CD8-positive, alpha-beta memory T cell (primary cell): ENCODE measurements at regions not wholly inside any gene's neighbourhood (a gene's known extent, or its start where the extent isn't known, plus 50 kb on each side); places are given as distances from the start of the nearest gene placed in this dataset.
"Not testable (repeated sequence)": the region's sequence is repeated elsewhere in the genome, so short reads cannot be mapped to it uniquely, and the experiment has no call there.

Source experiments
- CTCF ChIA-PET: fragments of 350-600 bp; sonication (Branson Sonifier 250); formaldehyde crosslinking; loops from one replicate; lab custom pipeline; 2021; ENCODE audit warnings: antibody characterized with exemption; lab: Charles Lee
- POLR2A ChIA-PET: fragments of 350-600 bp; sonication (Branson Sonifier 250); formaldehyde crosslinking; loops from one replicate; lab custom pipeline; 2021; ENCODE audit warnings: antibody characterized with exemption; lab: Charles Lee
- DNase-seq, 5 donors: peaks; one replicate each; pipeline versions ENCODE4 v3.0.0 to v3.0.0-alpha.2; 2020 to 2022; ENCODE audit warnings: mixed read lengths in 1 of 5
- H3K27ac ChIP-seq: one replicate; pipeline ENCODE4 v1.7.0; 2013; ENCODE audit warnings: low read depth, mild to moderate bottlenecking, low read length, moderate library complexity
- H3K27me3 ChIP-seq: 2 replicates; pipeline ENCODE4 v1.7.0; 2013; ENCODE audit warnings: low read length, mild to moderate bottlenecking; ENCODE audit not compliant: insufficient read depth, poor library complexity, severe bottlenecking
- H3K36me3 ChIP-seq: 2 replicates; pipeline ENCODE4 v1.7.0; 2013; ENCODE audit warnings: mild to moderate bottlenecking, low read length, moderate library complexity; ENCODE audit not compliant: insufficient read depth
- H3K4me1 ChIP-seq: 2 replicates; pipeline ENCODE4 v1.7.0; 2013; ENCODE audit warnings: mild to moderate bottlenecking, low read length, moderate library complexity; ENCODE audit not compliant: insufficient read depth
- H3K4me3 ChIP-seq: 2 replicates; pipeline ENCODE4 v1.7.0; 2013; ENCODE audit warnings: mild to moderate bottlenecking, low read length
- H3K9me3 ChIP-seq: 2 replicates; pipeline ENCODE4 v1.7.0; 2013; ENCODE audit warnings: mild to moderate bottlenecking, low read length
- H3K27ac Mint-ChIP-seq, 8 donors: one replicate each; pipeline ENCODE4 v1.8.0; 2020 to 2021; ENCODE audit warnings: mixed read lengths in 8 of 8, mild to moderate bottlenecking in 6 of 8, inconsistent platforms in 3 of 8, moderate library complexity in 3 of 8
- H3K27me3 Mint-ChIP-seq, 2 donors: one replicate each; pipeline ENCODE4 v1.8.0; 2020 to 2021; ENCODE audit warnings: mixed read lengths in 2 of 2, mild to moderate bottlenecking in 1 of 2, moderate library complexity in 1 of 2
- H3K36me3 Mint-ChIP-seq, 3 donors: one replicate each; pipeline ENCODE4 v1.8.0; 2020 to 2021; ENCODE audit warnings: mixed read lengths in 3 of 3, inconsistent platforms in 1 of 3, mild to moderate bottlenecking in 1 of 3
- H3K4me1 Mint-ChIP-seq, 3 donors: one replicate each; pipeline ENCODE4 v1.8.0; 2020 to 2021; ENCODE audit warnings: mixed read lengths in 3 of 3, inconsistent platforms in 1 of 3, mild to moderate bottlenecking in 1 of 3
- H3K4me3 Mint-ChIP-seq, 7 donors: one replicate each; pipeline ENCODE4 v1.8.0; 2020 to 2021; ENCODE audit warnings: mixed read lengths in 7 of 7, mild to moderate bottlenecking in 6 of 7, moderate library complexity in 4 of 7, inconsistent platforms in 2 of 7
- H3K9me3 Mint-ChIP-seq, 5 donors: one replicate each; pipeline ENCODE4 v1.8.0; 2020 to 2022; ENCODE audit warnings: mixed read lengths in 5 of 5, mild to moderate bottlenecking in 3 of 5, moderate library complexity in 2 of 5, inconsistent platforms in 1 of 5

DNA sequence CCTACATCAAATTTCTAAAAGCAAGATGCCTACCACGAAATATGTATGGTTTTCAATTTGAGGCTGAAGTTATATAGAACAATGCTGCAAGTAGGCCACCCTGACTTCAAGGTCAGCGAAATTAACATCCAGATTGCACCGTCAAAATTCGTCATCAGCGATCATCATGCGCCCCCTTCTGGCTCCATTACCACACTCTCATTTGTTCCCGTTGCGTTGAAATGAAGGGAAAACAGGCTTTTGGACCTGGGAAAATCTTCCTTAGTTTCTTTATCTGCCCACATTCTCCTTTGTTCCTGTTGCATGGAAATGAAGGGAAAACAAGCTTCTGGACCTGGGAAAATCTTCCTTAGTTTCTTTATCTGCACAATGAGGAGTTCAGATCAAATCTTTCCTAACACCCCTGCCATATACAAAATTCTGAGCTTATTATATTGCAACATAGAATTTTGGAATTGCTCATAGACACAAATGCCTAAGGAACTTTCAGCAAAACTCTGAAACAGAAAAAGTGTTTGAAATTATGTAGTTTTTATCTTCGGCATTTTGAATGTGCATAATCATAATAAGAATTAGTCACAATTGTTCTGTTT, 98.2 kb upstream of the PRKCQ start:
- peak; percentile 34 to 68 (median 53) for DNase-seq
- H3K4me3 ChIP-seq = no peak overlapping the region
- H3K9me3 ChIP-seq = no peaks in the 10 kb centered on the region
- H3K4me3 Mint-ChIP-seq = no peak overlapping the region
- H3K36me3 Mint-ChIP-seq = no peaks in the 10 kb centered on the region
- no peaks in the 10 kb centered on the region for H3K9me3 Mint-ChIP-seq
- peak overlapping the region in 1 of 8 donors; percentile 43 for H3K27ac Mint-ChIP-seq
- POLR2A ChIA-PET = no interaction called here
- no peaks in the 10 kb centered on the region for H3K36me3 ChIP-seq
- H3K27ac ChIP-seq = no peak overlapping the region
- peaks cover 3 to 39% of the 10 kb centered on the region in 2 donors for H3K27me3 Mint-ChIP-seq
- H3K27me3 ChIP-seq = no peaks in the 10 kb centered on the region
- H3K4me1 ChIP-seq = no peaks in the 10 kb centered on the region
- peaks cover 4 to 5% (median 5%) of the 10 kb centered on the region in 3 donors for H3K4me1 Mint-ChIP-seq
- CTCF ChIA-PET = interaction anchor here (0.7 to 2.7 kb wide), 14 partner anchors 10 to 528 kb away, joined by 3 to 21 read pairs (median 4); no protein-coding TSS in a partner anchor

DNA sequence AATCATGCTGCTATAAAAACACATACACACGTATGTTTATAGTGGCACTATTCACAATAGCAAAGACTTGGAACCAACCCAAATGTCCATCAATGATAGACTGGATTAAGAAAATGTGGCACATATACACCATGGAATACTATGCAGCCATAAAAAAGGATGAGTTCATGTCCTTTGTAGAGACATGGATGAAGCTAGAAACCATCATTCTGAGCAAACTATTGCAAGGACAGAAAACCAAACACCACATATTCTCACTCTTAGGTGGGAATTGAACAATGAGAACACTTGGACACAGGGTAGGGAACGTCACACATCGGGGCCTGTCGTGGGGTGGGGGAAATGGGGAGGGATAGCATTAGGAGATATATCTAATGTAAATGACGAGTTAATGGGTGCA, 97.1 kb upstream of the PRKCQ start:
- CTCF ChIA-PET = interaction anchor here (0.9 kb wide), 1 partner anchor 261 kb away, joined by 3 read pairs; no protein-coding TSS in a partner anchor

GRCh38 chr10:6674291-6674690, 94.2 kb upstream of the PRKCQ start:
- no peaks in the 10 kb centered on the region for H3K9me3 Mint-ChIP-seq
- Histone ChIP-seq H3K4me3 (no peak overlapping the region), H3K36me3 (no peaks in the 10 kb centered on the region), H3K27me3 (no peaks in the 10 kb centered on the region), H3K9me3 (no peaks in the 10 kb centered on the region), H3K27ac (no peak overlapping the region), H3K4me1 (no peaks in the 10 kb centered on the region)
- peaks cover 4 to 5% (median 5%) of the 10 kb centered on the region in 3 donors for H3K4me1 Mint-ChIP-seq
- ChIA-PET CTCF (interaction anchor here (1.3 kb wide), 1 partner anchor 92 kb away, joined by 3 read pairs; no protein-coding TSS in a partner anchor), POLR2A (no interaction called here)
- no peak overlapping the region for H3K27ac Mint-ChIP-seq
- peaks cover 3 to 20% of the 10 kb centered on the region in 2 donors for H3K27me3 Mint-ChIP-seq
- H3K4me3 Mint-ChIP-seq = no peak overlapping the region
- H3K36me3 Mint-ChIP-seq = no peaks in the 10 kb centered on the region
- no peak for DNase-seq

More for the DNA sequence above, 97.1 kb upstream of the PRKCQ start:
- POLR2A ChIA-PET, H3K9me3 ChIP-seq, H3K4me3 Mint-ChIP-seq, H3K4me1 Mint-ChIP-seq, H3K4me1 ChIP-seq, H3K27me3 ChIP-seq, H3K4me3 ChIP-seq, H3K36me3 Mint-ChIP-seq, H3K36me3 ChIP-seq, H3K9me3 Mint-ChIP-seq, DNase-seq, H3K27ac ChIP-seq: not testable (repeated sequence)
- peak overlapping the region in 1 of 8 donors; percentile 25 for H3K27ac Mint-ChIP-seq
- H3K27me3 Mint-ChIP-seq = peaks cover 3 to 37% of the 10 kb centered on the region in 2 donors

- Mint-ChIP-seq H3K4me1 (peaks cover 0 to 2% (median 1%) of the 10 kb centered on the region in 3 donors), H3K4me3 (no peak overlapping the region), H3K9me3 (no peaks in the 10 kb centered on the region), H3K27ac (no peak overlapping the region), H3K27me3 (peaks cover 3 to 8% of the 10 kb centered on the region in 2 donors), H3K36me3 (no peaks in the 10 kb centered on the region)
- H3K36me3 ChIP-seq = no peaks in the 10 kb centered on the region
- H3K9me3 ChIP-seq = no peaks in the 10 kb centered on the region
- DNase-seq = no peak
- no peak overlapping the region for H3K4me3 ChIP-seq
- CTCF ChIA-PET = no interaction called here
- no peaks in the 10 kb centered on the region for H3K27me3 ChIP-seq
- H3K4me1 ChIP-seq = no peaks in the 10 kb centered on the region
- H3K27ac ChIP-seq = no peak overlapping the region
- POLR2A ChIA-PET = no interaction called here
Observed at GRCh38 chr10:6671976-6672375, 91.9 kb upstream of the PRKCQ start.

- CTCF ChIA-PET = interaction anchor here (0.7 to 2.8 kb wide), 6 partner anchors 10 to 222 kb away, joined by 3 to 9 read pairs (median 3); no protein-coding TSS in a partner anchor
- H3K36me3 ChIP-seq = no peaks in the 10 kb centered on the region
- Mint-ChIP-seq H3K36me3 (no peaks in the 10 kb centered on the region), H3K27me3 (peaks cover 0 to 4% of the 10 kb centered on the region in 2 donors), H3K9me3 (no peaks in the 10 kb centered on the region), H3K4me1 (peaks cover 13 to 18% (median 17%) of the 10 kb centered on the region in 3 donors), H3K4me3 (no peak overlapping the region), H3K27ac (no peak overlapping the region)
- no peak overlapping the region for H3K27ac ChIP-seq
- no peak for DNase-seq
- POLR2A ChIA-PET = no interaction called here
- no peak overlapping the region for H3K4me3 ChIP-seq
- H3K4me1 ChIP-seq = peaks cover 11% of the 10 kb centered on the region
- no peaks in the 10 kb centered on the region for H3K9me3 ChIP-seq
- no peaks in the 10 kb centered on the region for H3K27me3 ChIP-seq
Observed at GRCh38 chr10:6669269-6669859, 89.3 kb upstream of the PRKCQ start.

DNA sequence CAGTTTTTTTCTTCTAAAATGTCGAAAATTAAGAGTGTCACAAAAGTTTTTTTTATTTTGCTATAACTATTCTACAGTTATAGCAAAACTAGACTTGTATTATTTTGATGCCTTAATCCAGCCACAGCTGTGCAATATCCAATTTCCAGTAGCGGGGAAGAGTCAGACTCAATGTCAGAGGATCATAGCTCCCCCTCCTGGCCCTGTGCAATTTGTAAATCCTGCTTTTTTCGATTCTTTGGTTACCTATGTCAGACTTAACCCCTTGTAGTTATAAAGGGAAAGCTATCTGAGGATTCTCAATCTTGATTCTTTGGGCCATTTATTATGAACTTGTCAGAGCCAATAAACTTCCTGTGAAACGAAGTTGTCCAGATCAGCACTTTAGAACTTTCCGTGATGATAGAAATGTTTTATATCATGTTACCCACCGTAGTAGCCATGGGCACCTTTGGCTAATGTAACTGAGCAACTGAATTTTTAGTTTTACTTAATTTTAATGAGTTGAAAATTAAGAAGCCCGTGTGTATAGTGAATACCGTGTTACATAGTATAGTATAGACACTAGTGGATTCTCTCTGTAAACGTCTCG, 87.7 kb upstream of the PRKCQ start:
- Mint-ChIP-seq H3K27me3 (no peaks in the 10 kb centered on the region), H3K27ac (no peak overlapping the region), H3K4me1 (peaks cover 13 to 18% (median 17%) of the 10 kb centered on the region in 3 donors), H3K9me3 (no peaks in the 10 kb centered on the region), H3K4me3 (no peak overlapping the region), H3K36me3 (no peaks in the 10 kb centered on the region)
- H3K27me3 ChIP-seq = no peaks in the 10 kb centered on the region
- H3K4me3 ChIP-seq = no peak overlapping the region
- DNase-seq = peak in 1 of 5 donors; percentile 19
- POLR2A ChIA-PET = interaction anchor here (0.6 kb wide), 1 partner anchor 176 kb away, joined by 4 read pairs; no protein-coding TSS in a partner anchor
- H3K9me3 ChIP-seq = no peaks in the 10 kb centered on the region
- no peak overlapping the region for H3K27ac ChIP-seq
- CTCF ChIA-PET = interaction anchor here (0.7 to 1.8 kb wide), 8 partner anchors 12 to 253 kb away, joined by 3 to 5 read pairs (median 4); no protein-coding TSS in a partner anchor
- H3K4me1 ChIP-seq = peaks cover 11% of the 10 kb centered on the region
- H3K36me3 ChIP-seq = no peaks in the 10 kb centered on the region

GRCh38 chr10:6667150-6667549, 87.1 kb upstream of the PRKCQ start:
- no peaks in the 10 kb centered on the region for H3K27me3 Mint-ChIP-seq
- H3K27me3 ChIP-seq = no peaks in the 10 kb centered on the region
- no peak overlapping the region for H3K4me3 Mint-ChIP-seq
- no peak for DNase-seq
- no peaks in the 10 kb centered on the region for H3K9me3 Mint-ChIP-seq
- CTCF ChIA-PET = interaction anchor here (1.1 to 1.8 kb wide), 4 partner anchors 13 to 252 kb away, joined by 3 to 5 read pairs (median 4); no protein-coding TSS in a partner anchor
- no peak overlapping the region for H3K4me3 ChIP-seq
- no peaks in the 10 kb centered on the region for H3K9me3 ChIP-seq
- no peak overlapping the region for H3K27ac ChIP-seq
- no peaks in the 10 kb centered on the region for H3K36me3 ChIP-seq
- H3K4me1 Mint-ChIP-seq = peaks cover 13 to 18% (median 17%) of the 10 kb centered on the region in 3 donors
- POLR2A ChIA-PET = interaction anchor here (0.6 kb wide), 1 partner anchor 175 kb away, joined by 4 read pairs; no protein-coding TSS in a partner anchor
- no peaks in the 10 kb centered on the region for H3K36me3 Mint-ChIP-seq
- H3K27ac Mint-ChIP-seq = no peak overlapping the region
- H3K4me1 ChIP-seq = peaks cover 11% of the 10 kb centered on the region
